ENCODE measurements at regions not wholly inside any gene's neighbourhood (a gene's known extent, or its start where the extent isn't known, plus 50 kb on each side); places are given as distances from the start of the nearest gene placed in this dataset.

DNA sequence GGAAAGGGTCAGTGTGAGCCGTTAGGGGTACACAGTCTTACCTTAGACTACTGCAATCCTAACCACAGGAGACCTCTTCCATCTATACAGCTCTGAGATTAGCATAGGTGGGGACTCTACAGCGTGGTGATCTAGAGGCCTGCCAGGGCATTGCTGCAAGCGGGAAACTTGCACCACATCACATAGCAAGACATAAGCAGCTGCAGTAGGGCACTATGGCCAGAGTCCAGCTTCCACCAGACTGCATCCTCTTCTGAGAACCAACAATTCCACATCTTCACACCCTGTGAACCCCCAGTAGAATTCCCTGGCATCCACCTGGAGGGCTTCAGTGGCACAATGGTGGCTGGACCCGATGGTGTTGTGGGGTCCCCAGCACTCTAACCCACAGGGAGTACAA lies 1564.3 kb upstream of the PRR20A start:
- dilution Hi-C loops (cut with MboI; ENCODE audit: extremely low pct_ligation_motif_present, low sequenced_read_pairs) (no loop called here), intact Hi-C loops (cut with micrococcal nuclease) (no loop called here)
- no peaks in the 10 kb centered on the region for H4K20me1 ChIP-seq (replicated peaks; ENCODE audit: control insufficient read depth, extremely low read depth, insufficient read depth, low read length)
- no peaks in the 10 kb centered on the region for H3K9me1 ChIP-seq (replicated peaks; ENCODE audit: control insufficient read depth, extremely low read depth, insufficient read depth, low read length)
- H3K9me3 ChIP-seq (replicated peaks; ENCODE audit: control insufficient read depth, insufficient read depth, low read length) = peaks cover 3% of the 10 kb centered on the region
- no peak overlapping the region for H2AFZ ChIP-seq (ENCODE audit: low read depth, low read length)
- DNase-seq (ENCODE audit: low read depth, low spot score) (no peak), FAIRE-seq (no peak)
- no peaks in the 10 kb centered on the region for H3K36me3 ChIP-seq (ENCODE audit: control insufficient read depth in 2 of 2, extremely low read depth in 1 of 2, insufficient read depth in 2 of 2, low read length in 2 of 2)
- H3K4me1 ChIP-seq (ENCODE audit: control insufficient read depth, extremely low read depth, insufficient read depth, low read length) = no peaks in the 10 kb centered on the region
- no peak overlapping the region for H3K4me2 ChIP-seq (ENCODE audit: insufficient read depth, low read length)
- H3K4me3 ChIP-seq (replicated peaks in 1 of 3; ENCODE audit: insufficient read depth in 1 of 3, low read depth in 1 of 3, low read length in 3 of 3) = no peak overlapping the region
- no peak overlapping the region for H3K27ac ChIP-seq (ENCODE audit: insufficient read depth, low read depth, low read length)
- no peaks in the 10 kb centered on the region for H3K27me3 ChIP-seq (ENCODE audit: control insufficient read depth in 2 of 2, insufficient read depth in 2 of 2, low read length in 2 of 2)
- no TSS peak for BruUV-seq (replicated peaks)
- CTCF ChIA-PET = no interaction called here
- no peak for TF ChIP-seq POLR2A (IDR thresholded peaks at IDR 0.05; ENCODE audit: low read depth, low read length)
- no peak for TF ChIP-seq EZH2 (IDR thresholded peaks at IDR 0.05; ENCODE audit: borderline replicate concordance, low read depth, low read length, severe bottlenecking)
- TF ChIP-seq JUN (IDR thresholded peaks at IDR 0.05; ENCODE audit: borderline replicate concordance, insufficient read depth, insufficient read length, low read depth) = no peak
- TF ChIP-seq, protein P1, sequence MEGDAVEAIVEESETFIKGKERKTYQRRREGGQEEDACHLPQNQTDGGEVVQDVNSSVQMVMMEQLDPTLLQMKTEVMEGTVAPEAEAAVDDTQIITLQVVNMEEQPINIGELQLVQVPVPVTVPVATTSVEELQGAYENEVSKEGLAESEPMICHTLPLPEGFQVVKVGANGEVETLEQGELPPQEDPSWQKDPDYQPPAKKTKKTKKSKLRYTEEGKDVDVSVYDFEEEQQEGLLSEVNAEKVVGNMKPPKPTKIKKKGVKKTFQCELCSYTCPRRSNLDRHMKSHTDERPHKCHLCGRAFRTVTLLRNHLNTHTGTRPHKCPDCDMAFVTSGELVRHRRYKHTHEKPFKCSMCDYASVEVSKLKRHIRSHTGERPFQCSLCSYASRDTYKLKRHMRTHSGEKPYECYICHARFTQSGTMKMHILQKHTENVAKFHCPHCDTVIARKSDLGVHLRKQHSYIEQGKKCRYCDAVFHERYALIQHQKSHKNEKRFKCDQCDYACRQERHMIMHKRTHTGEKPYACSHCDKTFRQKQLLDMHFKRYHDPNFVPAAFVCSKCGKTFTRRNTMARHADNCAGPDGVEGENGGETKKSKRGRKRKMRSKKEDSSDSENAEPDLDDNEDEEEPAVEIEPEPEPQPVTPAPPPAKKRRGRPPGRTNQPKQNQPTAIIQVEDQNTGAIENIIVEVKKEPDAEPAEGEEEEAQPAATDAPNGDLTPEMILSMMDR (IDR thresholded peaks at IDR 0.05; ENCODE audit: extremely low read depth in 1 of 2, insufficient read depth in 1 of 2, low read depth in 1 of 2, low read length in 2 of 2) = no peak
- TF ChIP-seq FOS (IDR thresholded peaks at IDR 0.05; ENCODE audit: borderline replicate concordance, insufficient read depth, low read length) = no peak
- TF ChIP-seq MYC (IDR thresholded peaks at IDR 0.05; ENCODE audit: low read depth, low read length) = no peak
- no peak overlapping the region for H3K9ac ChIP-seq (replicated peaks; ENCODE audit: extremely low read depth, insufficient read depth, low read length)
- H3K79me2 ChIP-seq (ENCODE audit: control insufficient read depth, insufficient read depth, low read length) = no peaks in the 10 kb centered on the region
- POLR2A ChIA-PET = no interaction called here
